HG03135 (cell line): ENCODE measurements at regions not wholly inside any gene's neighbourhood (a gene's known extent, or its start where the extent isn't known, plus 50 kb on each side); places are given as distances from the start of the nearest gene placed in this dataset.
A peak's percentile ranks its signal among the peaks of the same experiment; 100 is the strongest.
"Not testable (repeated sequence)": the region's sequence is repeated elsewhere in the genome, so short reads cannot be mapped to it uniquely, and the experiment has no call there.

Experiments used
- ATAC-seq: cut with Tn5 transposase; IDR thresholded peaks from one replicate; pipeline ENCODE4 v1.9.1; 2021; ENCODE audit warnings: mild to moderate bottlenecking, moderate library complexity; ENCODE audit not compliant: unreplicated experiment

GRCh38 chr2:34795586-34795985 lies 1196.5 kb upstream of the FAM98A start:
- ATAC-seq = not testable (repeated sequence)

GRCh38 chr2:34789169-34789568 lies 1190.1 kb upstream of the FAM98A start:
- ATAC-seq = no peak

- no peak for ATAC-seq
Observed at GRCh38 chr2:34787341-34787740, 1188.2 kb upstream of the FAM98A start.

- no peak for ATAC-seq
Observed at GRCh38 chr2:34785206-34785785, 1186.2 kb upstream of the FAM98A start.

GRCh38 chr2:34784701-34785100 lies 1185.6 kb upstream of the FAM98A start:
- ATAC-seq = no peak

GRCh38 chr2:34750742-34751141 lies 1151.6 kb upstream of the FAM98A start:
- not testable (repeated sequence) for ATAC-seq

GRCh38 chr2:34747643-34748042 lies 1148.5 kb upstream of the FAM98A start:
- no peak for ATAC-seq

- no peak for ATAC-seq
Observed at GRCh38 chr2:34738691-34739090, 1139.6 kb upstream of the FAM98A start.

GRCh38 chr2:34737146-34737545 lies 1138.0 kb upstream of the FAM98A start:
- no peak for ATAC-seq

- ATAC-seq = no peak
Observed at GRCh38 chr2:34736482-34736881, 1137.4 kb upstream of the FAM98A start.

GRCh38 chr2:34734662-34735061 lies 1135.6 kb upstream of the FAM98A start:
- ATAC-seq = no peak

GRCh38 chr2:34734042-34734441 lies 1134.9 kb upstream of the FAM98A start:
- no peak for ATAC-seq

- ATAC-seq = no peak
Observed at GRCh38 chr2:34731292-34731691, 1132.2 kb upstream of the FAM98A start.

GRCh38 chr2:34729845-34730244 lies 1130.7 kb upstream of the FAM98A start:
- no peak for ATAC-seq

GRCh38 chr2:34724107-34724506 lies 1125.0 kb upstream of the FAM98A start:
- ATAC-seq = no peak

GRCh38 chr2:34723683-34724082 lies 1124.6 kb upstream of the FAM98A start:
- no peak for ATAC-seq

GRCh38 chr2:34719206-34719605 lies 1120.1 kb upstream of the FAM98A start:
- no peak for ATAC-seq

- peak; percentile 88 for ATAC-seq
Observed at GRCh38 chr2:34705551-34706247, 1106.6 kb upstream of the FAM98A start.

- ATAC-seq = no peak
Observed at GRCh38 chr2:34703292-34703691, 1104.2 kb upstream of the FAM98A start.

GRCh38 chr2:34702391-34702790 lies 1103.3 kb upstream of the FAM98A start:
- not testable (repeated sequence) for ATAC-seq

GRCh38 chr2:34677591-34677990 lies 1078.5 kb upstream of the FAM98A start:
- ATAC-seq = not testable (repeated sequence)

GRCh38 chr2:34677119-34677531 lies 1078.0 kb upstream of the FAM98A start:
- ATAC-seq = peak; percentile 57

GRCh38 chr2:34670482-34670881 lies 1071.4 kb upstream of the FAM98A start:
- no peak for ATAC-seq
